Caki2 (cell line): ENCODE measurements at regions not wholly inside any gene's neighbourhood (a gene's known extent, or its start where the extent isn't known, plus 50 kb on each side); places are given as distances from the start of the nearest gene placed in this dataset.

Experiments
- DNase-seq: peaks from one replicate; pipeline ENCODE4 v3.0.0-alpha.2; 2015; ENCODE audit warnings: low read depth
- in situ Hi-C: cut with HindIII; loops from 2 replicates; pipeline ENCODE4 v1.10.0; 2016; ENCODE audit warnings: low sequenced_read_pairs, low pct_unique_long_range_greater_than_20kb, mixed read lengths

DNA sequence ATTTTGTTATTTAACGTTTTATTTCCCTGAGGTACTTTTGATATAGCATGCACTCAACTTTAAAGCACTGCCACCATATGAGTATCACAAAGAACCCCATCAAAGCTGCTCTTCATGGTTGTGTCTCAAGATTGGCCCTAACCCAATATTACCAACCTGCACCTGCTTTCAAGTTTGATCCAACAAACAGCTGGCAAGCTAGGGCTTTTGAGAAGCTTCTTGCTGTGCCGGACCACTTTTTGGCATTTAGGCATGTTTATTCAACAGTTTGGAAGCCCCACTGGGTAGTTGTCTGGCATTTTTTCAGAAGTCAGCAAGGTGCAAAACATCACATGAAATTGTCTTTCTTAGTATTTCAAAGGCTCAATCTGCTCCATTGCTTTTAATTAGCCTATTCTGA, 137.2 kb upstream of the PLEKHA5 start:
- in situ Hi-C loops = no loop called here
- no peak for DNase-seq

- peak; percentile 10 for DNase-seq
- in situ Hi-C loops = no loop called here
These were observed 130.9 kb upstream of the PLEKHA5 start for GRCh38 chr12:18998343-18999261.

- in situ Hi-C loops = no loop called here
- no peak for DNase-seq
These were observed 128.7 kb upstream of the PLEKHA5 start for GRCh38 chr12:19000836-19001235.

- in situ Hi-C loops = no loop called here
- no peak for DNase-seq
These were observed 127.3 kb upstream of the PLEKHA5 start for GRCh38 chr12:19002216-19002615.

DNA sequence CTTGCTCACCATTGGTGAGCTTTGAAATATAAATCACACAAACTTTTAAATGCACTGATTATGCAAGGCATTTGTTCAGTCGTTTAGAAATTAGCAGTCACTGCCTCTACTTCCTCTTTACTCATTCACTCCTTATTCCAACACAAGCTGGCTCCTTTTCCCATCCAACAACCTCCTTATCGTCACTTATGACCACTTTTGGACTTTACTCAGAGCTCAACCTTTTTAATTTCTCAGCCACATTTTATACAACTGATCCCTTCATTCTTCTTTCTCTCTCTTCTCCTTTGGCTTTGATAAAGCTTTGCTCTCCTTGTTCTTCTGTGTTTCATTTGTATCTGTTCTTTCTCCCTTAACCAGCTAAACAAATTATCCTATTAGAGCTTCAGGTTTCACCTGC, 126.4 kb upstream of the PLEKHA5 start:
- in situ Hi-C loops = no loop called here
- DNase-seq = no peak

GRCh38 chr12:19003987-19004619, 125.4 kb upstream of the PLEKHA5 start:
- in situ Hi-C loops = no loop called here
- DNase-seq = no peak

GRCh38 chr12:19005257-19005801, 124.2 kb upstream of the PLEKHA5 start:
- in situ Hi-C loops = no loop called here
- DNase-seq = no peak

- in situ Hi-C loops = no loop called here
- DNase-seq = no peak
These were observed 122.9 kb upstream of the PLEKHA5 start for GRCh38 chr12:19006626-19007137.

GRCh38 chr12:19008102-19008501, 121.4 kb upstream of the PLEKHA5 start:
- DNase-seq = no peak
- in situ Hi-C loops = no loop called here

GRCh38 chr12:19010087-19010486, 119.4 kb upstream of the PLEKHA5 start:
- DNase-seq = no peak
- in situ Hi-C loops = no loop called here

DNA sequence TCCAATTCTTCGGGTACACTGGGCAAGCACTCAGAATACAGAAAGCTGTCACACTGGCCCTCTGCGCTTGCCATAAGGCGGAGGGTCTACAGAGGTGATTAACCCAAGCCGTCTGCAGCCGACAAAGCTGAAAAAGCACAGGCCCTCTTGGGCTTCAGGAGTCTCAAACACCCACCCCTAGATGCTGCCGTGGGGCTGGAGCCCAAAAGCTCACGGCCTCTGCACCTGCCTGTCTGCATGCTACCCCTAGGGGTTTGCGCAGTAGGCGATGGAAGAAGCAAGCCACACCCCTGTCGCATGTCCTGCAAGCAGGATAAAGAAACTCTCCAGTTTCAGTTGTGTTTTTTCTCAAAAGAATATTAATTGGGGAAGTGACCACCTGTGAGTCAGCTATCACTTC, 118.8 kb upstream of the PLEKHA5 start:
- in situ Hi-C loops = no loop called here
- DNase-seq = no peak

GRCh38 chr12:19012965-19013364, 116.6 kb upstream of the PLEKHA5 start:
- DNase-seq = peak; percentile 47
- in situ Hi-C loops = no loop called here

DNA sequence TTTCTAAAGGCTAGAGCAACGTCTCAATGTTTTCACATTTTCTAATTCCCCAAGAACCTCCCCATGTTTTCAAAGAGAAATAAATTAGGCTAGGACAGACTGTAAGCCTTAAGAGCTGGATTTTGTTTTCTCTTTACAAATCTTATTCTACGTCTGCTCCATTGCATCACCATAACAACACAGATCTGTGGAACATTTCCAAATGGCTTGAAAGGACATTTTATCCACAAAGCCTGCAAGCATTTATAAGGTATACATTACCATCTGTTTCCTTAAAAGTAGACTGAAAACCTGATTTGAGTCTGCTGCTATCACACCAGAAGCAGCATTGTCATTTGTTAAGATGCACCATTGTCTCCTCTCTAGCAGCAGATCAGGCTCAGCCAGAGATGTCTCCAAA, 115.3 kb upstream of the PLEKHA5 start:
- in situ Hi-C loops = no loop called here
- no peak for DNase-seq

GRCh38 chr12:19015285-19015684, 114.2 kb upstream of the PLEKHA5 start:
- in situ Hi-C loops = no loop called here
- no peak for DNase-seq

- in situ Hi-C loops = no loop called here
- peak; percentile 41 for DNase-seq
These were observed 111.1 kb upstream of the PLEKHA5 start for GRCh38 chr12:19018302-19018970.

DNA sequence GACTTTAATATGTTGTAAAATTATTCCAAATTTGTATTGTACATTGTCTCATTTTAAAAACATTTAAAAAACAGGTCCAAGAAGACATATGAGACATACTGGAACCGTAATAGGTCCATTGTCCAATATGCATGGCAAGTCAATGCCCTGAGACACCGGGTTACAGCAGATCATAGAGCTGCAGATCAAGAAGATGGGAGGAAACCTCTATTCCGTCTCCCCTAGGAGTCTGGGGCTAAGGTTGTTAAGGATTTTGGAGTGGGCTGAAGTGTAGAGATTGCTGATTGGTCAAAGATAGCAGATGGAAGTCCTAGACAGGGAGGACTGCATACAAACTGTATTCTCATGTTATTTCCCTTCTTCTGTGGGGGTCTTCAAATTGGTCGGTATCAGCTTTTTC, 108.3 kb upstream of the PLEKHA5 start:
- DNase-seq = no peak
- in situ Hi-C loops = no loop called here

GRCh38 chr12:19021646-19022045, 107.9 kb upstream of the PLEKHA5 start:
- in situ Hi-C loops = no loop called here
- peak; percentile 63 for DNase-seq

- DNase-seq = peak; percentile 79
- in situ Hi-C loops = no loop called here
These were observed 104.0 kb upstream of the PLEKHA5 start for GRCh38 chr12:19025582-19025981.

GRCh38 chr12:19026034-19026433, 103.5 kb upstream of the PLEKHA5 start:
- in situ Hi-C loops = no loop called here
- DNase-seq = no peak
